HEK293 (cell line): ENCODE measurements at regions not wholly inside any gene's neighbourhood (a gene's known extent, or its start where the extent isn't known, plus 50 kb on each side); places are given as distances from the start of the nearest gene placed in this dataset.

Experiments
- CTCF ChIA-PET: fragments of 350-600 bp; formaldehyde crosslinking; extraction: SDS; loops from one replicate; lab custom pipeline; 2021; ENCODE audit warnings: antibody characterized with exemption; lab: Yijun Ruan, JAX
- POLR2A ChIA-PET: fragments of 300-600 bp; formaldehyde crosslinking; extraction: SDS; loops from one replicate; lab custom pipeline; 2020; ENCODE audit warnings: antibody characterized with exemption, inconsistent platforms; lab: Yijun Ruan, JAX
- H3K27ac ChIP-seq: fragments of 200-500 bp; sonication (Bioruptor generic); 2 replicates; pipeline ENCODE4 v1.5.1; 2014; ENCODE audit warnings: low read depth, low read length, control low read depth, inconsistent platforms; ENCODE audit errors: extremely low read depth
- H3K36me3 ChIP-seq, 2 experiments: fragments of 200-500 bp in 1 of 2; sonication (Bioruptor generic) in 1 of 2; 1 replicate in 1 of 2; 2 replicates in 1 of 2; pipeline ENCODE4 v1.5.1; 2014 to 2017; ENCODE audit warnings: inconsistent platforms in 2 of 2, low read length in 2 of 2; ENCODE audit not compliant: control insufficient read depth in 2 of 2, insufficient read depth in 1 of 2
- H3K4me1 ChIP-seq: fragments of 200-500 bp; sonication (Bioruptor generic); 2 replicates; pipeline ENCODE4 v1.5.1; 2014; ENCODE audit warnings: mild to moderate bottlenecking, low read length, inconsistent platforms; ENCODE audit not compliant: control insufficient read depth, insufficient read depth
- H3K4me3 ChIP-seq: 2 replicates; pipeline ENCODE4 v1.5.1; 2011; ENCODE audit warnings: low read depth, mild to moderate bottlenecking, control low read depth, low read length, moderate library complexity
- H3K9me3 ChIP-seq: fragments of 200-500 bp; sonication (Bioruptor generic); 2 replicates; pipeline ENCODE4 v1.5.1; 2014; ENCODE audit warnings: low read depth, low read length, inconsistent platforms; ENCODE audit not compliant: control insufficient read depth, insufficient read depth
- BCL6B ChIP-seq: fragments of 450-650 bp; formaldehyde crosslinking; IDR thresholded peaks from 2 replicates; pipeline ENCODE4 v1.5.1; 2017; ENCODE audit warnings: missing biosample characterization, missing genetic modification characterization
- GLI4 ChIP-seq: fragments of 450-650 bp; formaldehyde crosslinking; IDR thresholded peaks from 2 replicates; pipeline ENCODE4 v1.5.1; 2016; ENCODE audit warnings: missing biosample characterization, missing genetic modification characterization
- KLF17 ChIP-seq: fragments of 450-650 bp; formaldehyde crosslinking; IDR thresholded peaks from 2 replicates; pipeline ENCODE4 v1.5.1; 2016; ENCODE audit warnings: missing biosample characterization, missing genetic modification characterization
- WT1 ChIP-seq: fragments of 450-650 bp; formaldehyde crosslinking; IDR thresholded peaks from 2 replicates; pipeline ENCODE4 v1.5.1; 2016; ENCODE audit warnings: missing biosample characterization, missing genetic modification characterization
- YY1 ChIP-seq: fragments of 450-650 bp; formaldehyde crosslinking; IDR thresholded peaks from 2 replicates; pipeline ENCODE4 v1.5.1; 2018; ENCODE audit warnings: missing biosample characterization, missing genetic modification characterization
- ZBTB20 ChIP-seq: fragments of 450-650 bp; formaldehyde crosslinking; IDR thresholded peaks from 2 replicates; pipeline ENCODE4 v1.5.1; 2016; ENCODE audit warnings: missing biosample characterization, missing genetic modification characterization
- ZBTB49 ChIP-seq: fragments of 450-650 bp; formaldehyde crosslinking; IDR thresholded peaks from 2 replicates; pipeline ENCODE4 v1.5.1; 2016; ENCODE audit warnings: missing biosample characterization, missing genetic modification characterization, low read depth
- ZBTB6 ChIP-seq: fragments of 450-650 bp; formaldehyde crosslinking; IDR thresholded peaks from 2 replicates; pipeline ENCODE4 v1.5.1; 2017; ENCODE audit warnings: missing biosample characterization, missing genetic modification characterization
- ZNF169 ChIP-seq: fragments of 450-650 bp; formaldehyde crosslinking; IDR thresholded peaks from 2 replicates; pipeline ENCODE4 v1.5.1; 2016; ENCODE audit warnings: missing biosample characterization, missing genetic modification characterization
- ZNF175 ChIP-seq: fragments of 450-650 bp; formaldehyde crosslinking; IDR thresholded peaks from 2 replicates; pipeline ENCODE4 v1.5.1; 2016; ENCODE audit warnings: missing biosample characterization, missing genetic modification characterization
- ZNF211 ChIP-seq: fragments of 450-650 bp; formaldehyde crosslinking; IDR thresholded peaks from 2 replicates; pipeline ENCODE4 v1.5.1; 2016; ENCODE audit warnings: low read depth, missing biosample characterization, missing genetic modification characterization
- ZNF266 ChIP-seq: fragments of 450-650 bp; formaldehyde crosslinking; IDR thresholded peaks from 2 replicates; pipeline ENCODE4 v1.5.1; 2016; ENCODE audit warnings: missing biosample characterization, missing genetic modification characterization, low read depth
- ZNF311 ChIP-seq: fragments of 450-650 bp; formaldehyde crosslinking; IDR thresholded peaks from 2 replicates; pipeline ENCODE4 v1.5.1; 2017; ENCODE audit warnings: missing biosample characterization, missing genetic modification characterization, borderline replicate concordance
- ZNF341 ChIP-seq: fragments of 450-650 bp; formaldehyde crosslinking; IDR thresholded peaks from 2 replicates; pipeline ENCODE4; 2016; ENCODE audit warnings: low read depth, missing biosample characterization, missing genetic modification characterization
- ZNF433 ChIP-seq: fragments of 450-650 bp; formaldehyde crosslinking; IDR thresholded peaks from 2 replicates; pipeline ENCODE4 v1.5.1; 2016; ENCODE audit warnings: missing biosample characterization, missing genetic modification characterization, low read depth
- ZNF449 ChIP-seq: fragments of 450-650 bp; formaldehyde crosslinking; IDR thresholded peaks from 2 replicates; pipeline ENCODE4 v1.5.1; 2017; ENCODE audit warnings: missing biosample characterization, mild to moderate bottlenecking, missing genetic modification characterization, moderate library complexity
- ZNF514 ChIP-seq: fragments of 450-650 bp; formaldehyde crosslinking; IDR thresholded peaks from 2 replicates; pipeline ENCODE4 v1.5.1; 2016; ENCODE audit warnings: missing biosample characterization, missing genetic modification characterization
- ZNF521 ChIP-seq: fragments of 450-650 bp; formaldehyde crosslinking; IDR thresholded peaks from 2 replicates; pipeline ENCODE4 v1.5.1; 2017; ENCODE audit warnings: missing biosample characterization, mild to moderate bottlenecking, missing genetic modification characterization
- ZNF561 ChIP-seq: fragments of 450-650 bp; IDR thresholded peaks from 2 replicates; pipeline ENCODE4 v1.5.1; 2018; ENCODE audit warnings: missing biosample characterization, missing genetic modification characterization, borderline replicate concordance
- ZNF76 ChIP-seq: fragments of 450-650 bp; formaldehyde crosslinking; IDR thresholded peaks from 2 replicates; pipeline ENCODE4; 2016; ENCODE audit warnings: low read depth, missing biosample characterization, missing genetic modification characterization, borderline replicate concordance
- ZSCAN18 ChIP-seq: fragments of 450-650 bp; formaldehyde crosslinking; IDR thresholded peaks from 2 replicates; pipeline ENCODE4 v1.5.1; 2016; ENCODE audit warnings: missing biosample characterization, missing genetic modification characterization
- ZSCAN30 ChIP-seq: fragments of 450-650 bp; IDR thresholded peaks from 2 replicates; pipeline ENCODE4 v1.5.1; 2018; ENCODE audit warnings: missing biosample characterization, mild to moderate bottlenecking, missing genetic modification characterization, moderate library complexity

- Histone ChIP-seq H3K9me3 (no peaks in the 10 kb centered on the region), H3K4me3 (no peak overlapping the region), H3K36me3 (no peaks in the 10 kb centered on the region), H3K27ac (no peak overlapping the region), H3K4me1 (no peaks in the 10 kb centered on the region)
- TF ChIP-seq ZNF514 (tag by site-specific recombination) (no peak), ZNF211 (no peak), ZNF311 (tag by site-specific recombination) (no peak), BCL6B (tag by site-specific recombination) (no peak)
- ChIA-PET CTCF (no interaction called here), POLR2A (no interaction called here)
Measured at GRCh38 chr2:47666332-47666731, 95.5 kb upstream of the KCNK12 start.

GRCh38 chr2:47664817-47665216 is 94.0 kb upstream of the KCNK12 start:
- TF ChIP-seq ZNF175 (no peak), ZNF433 (tag by site-specific recombination) (no peak), ZSCAN30 (no peak), ZBTB6 (tag by site-specific recombination) (no peak), ZSCAN18 (tag by site-specific recombination) (no peak), ZNF266 (tag by site-specific recombination) (no peak), YY1 (tag by site-specific recombination) (no peak), ZNF449 (tag by site-specific recombination) (no peak), ZNF341 (no peak), ZNF169 (tag by site-specific recombination) (no peak), KLF17 (tag by site-specific recombination) (no peak), ZNF561 (tag by site-specific recombination) (no peak), ZBTB20 (no peak), ZNF521 (no peak), ZNF76 (tag by site-specific recombination) (no peak), GLI4 (tag by site-specific recombination) (no peak), WT1 (no peak), BCL6B (tag by site-specific recombination) (no peak), ZBTB49 (tag by site-specific recombination) (no peak)
- POLR2A ChIA-PET, result interaction anchor here (0.5 kb wide), 1 partner anchor 245 kb away, joined by 3 read pairs; no protein-coding TSS in a partner anchor
- H3K4me1 ChIP-seq, result no peaks in the 10 kb centered on the region; the same call in 1 of the 2 replicates
- no peak overlapping the region for H3K4me3 ChIP-seq
- no peak overlapping the region for H3K27ac ChIP-seq
- no peaks in the 10 kb centered on the region for H3K36me3 ChIP-seq
- CTCF ChIA-PET, result no interaction called here
- H3K9me3 ChIP-seq, result no peaks in the 10 kb centered on the region
